ENCODE measurements at regions not wholly inside any gene's neighbourhood (a gene's known extent, or its start where the extent isn't known, plus 50 kb on each side); places are given as distances from the start of the nearest gene placed in this dataset.
"Not testable (repeated sequence)": the region's sequence is repeated elsewhere in the genome, so short reads cannot be mapped to it uniquely, and the experiment has no call there.

- no peak for TF ChIP-seq CTCF (IDR thresholded peaks at IDR 0.05; ENCODE audit: extremely low read depth, insufficient read depth, missing control alignments)
- peak; percentile 50 for DNase-seq (ENCODE audit: low spot score)
- in situ Hi-C loops (cut with MboI; ENCODE audit: low pct_unique_long_range_greater_than_20kb, low sequenced_read_pairs, unreplicated experiment) = loop anchor here (10.0 kb wide), 1 partner anchor 50 kb away; no protein-coding TSS in a partner anchor
Measured at GRCh38 chr15:20344601-20345400, 196.8 kb downstream of the GOLGA6L6 start.

DNA sequence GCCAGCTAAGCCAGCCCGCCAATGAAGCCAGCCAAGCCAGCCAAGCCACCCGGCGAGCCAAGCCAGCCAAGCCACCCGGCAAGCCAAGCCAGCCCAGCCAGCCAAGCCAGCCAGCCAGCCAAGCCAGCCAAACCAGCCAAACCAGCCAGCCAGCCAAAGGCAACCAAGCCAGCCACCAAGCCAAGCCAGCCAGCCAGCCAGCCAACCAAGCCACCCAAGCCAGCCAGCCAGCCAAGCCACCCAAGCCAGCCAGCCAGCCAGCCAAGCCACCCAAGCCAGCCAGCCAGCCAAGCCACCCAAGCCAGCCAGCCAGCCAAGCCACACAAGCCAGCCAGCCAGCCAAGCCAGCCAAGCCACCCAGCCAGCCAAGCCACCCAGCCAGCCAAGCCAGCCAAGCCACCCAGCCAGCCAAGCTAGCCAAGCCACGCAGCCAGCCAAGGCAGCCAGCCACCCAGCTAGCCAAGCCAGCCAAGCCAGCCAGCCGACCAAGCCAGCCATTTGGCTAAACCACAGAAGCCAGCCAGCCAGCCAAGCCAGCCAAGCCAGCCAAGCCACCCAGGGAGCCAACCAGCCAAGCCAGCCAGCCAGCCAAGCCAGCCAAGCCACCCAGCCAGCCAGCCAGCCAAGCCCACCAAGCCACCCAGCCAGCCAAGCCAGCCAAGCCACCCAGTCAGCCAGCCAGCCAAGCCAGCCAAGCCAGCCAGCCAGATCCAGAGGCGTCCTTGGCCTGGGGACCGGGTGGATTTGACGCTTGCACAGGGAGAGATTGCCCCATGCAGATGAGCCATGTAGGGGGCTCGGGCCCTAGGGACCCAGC is 198.0 kb downstream of the GOLGA6L6 start:
- DNase-seq (ENCODE audit: low spot score) = not testable (repeated sequence)
- in situ Hi-C loops (cut with MboI; ENCODE audit: low pct_unique_long_range_greater_than_20kb, low sequenced_read_pairs, unreplicated experiment) = loop anchor here (10.0 kb wide), 1 partner anchor 49 kb away; no protein-coding TSS in a partner anchor

- not testable (repeated sequence) for DNase-seq (ENCODE audit: low spot score)
- in situ Hi-C loops (cut with MboI; ENCODE audit: low pct_unique_long_range_greater_than_20kb, low sequenced_read_pairs, unreplicated experiment) = loop anchor here (10.0 kb wide), 1 partner anchor 48 kb away; no protein-coding TSS in a partner anchor
Measured at GRCh38 chr15:20342601-20343394, 198.8 kb downstream of the GOLGA6L6 start.

GRCh38 chr15:20341901-20342600 is 199.5 kb downstream of the GOLGA6L6 start:
- no peak for TF ChIP-seq CTCF (IDR thresholded peaks at IDR 0.05; ENCODE audit: extremely low read depth, insufficient read depth, missing control alignments)
- in situ Hi-C loops (cut with MboI; ENCODE audit: low pct_unique_long_range_greater_than_20kb, low sequenced_read_pairs, unreplicated experiment) = loop anchor here (10.0 kb wide), 1 partner anchor 47 kb away; no protein-coding TSS in a partner anchor
- peak; percentile 41 for DNase-seq (ENCODE audit: low spot score)

DNA sequence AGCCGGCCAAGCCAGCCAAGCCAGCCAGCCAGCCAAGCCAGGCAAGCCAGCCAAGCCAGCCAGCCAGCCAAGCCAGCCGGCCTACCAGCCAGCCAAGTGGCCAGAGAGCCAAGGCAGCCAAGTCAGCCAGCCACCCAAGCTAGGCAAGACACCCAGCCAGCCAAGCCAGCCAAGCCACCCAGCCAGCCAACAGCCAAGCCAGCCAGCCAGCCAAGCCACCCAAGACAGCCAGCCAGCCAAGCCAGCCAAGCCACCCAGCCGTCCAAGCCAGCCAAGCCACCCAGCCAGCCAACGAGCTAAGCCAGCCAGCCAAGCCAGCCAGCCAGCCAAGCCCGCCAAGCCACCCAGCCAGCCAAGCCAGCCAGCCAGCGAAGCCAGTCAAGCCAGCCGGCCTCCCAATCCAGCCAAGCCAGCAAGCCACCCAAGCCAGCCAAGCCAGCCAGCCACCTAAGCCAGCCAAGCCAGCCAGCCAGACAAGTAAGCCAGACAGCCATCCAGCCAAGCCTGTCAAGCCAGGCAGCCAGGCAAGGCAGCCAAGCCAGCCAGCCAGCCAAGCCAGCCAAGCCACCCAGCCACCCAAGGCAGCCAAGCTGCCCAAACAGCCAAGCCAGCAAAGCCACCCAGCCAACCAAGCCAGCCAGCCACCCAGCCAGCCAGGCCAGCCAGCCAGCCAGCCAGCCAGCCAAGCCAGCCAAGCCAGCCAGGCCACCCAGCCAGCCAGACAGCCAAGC is 200.5 kb downstream of the GOLGA6L6 start:
- in situ Hi-C loops (cut with MboI; ENCODE audit: low pct_unique_long_range_greater_than_20kb, low sequenced_read_pairs, unreplicated experiment) = loop anchor here (10.0 kb wide), 1 partner anchor 46 kb away; no protein-coding TSS in a partner anchor
- no peak for TF ChIP-seq CTCF (IDR thresholded peaks at IDR 0.05; ENCODE audit: extremely low read depth, insufficient read depth, missing control alignments)
- DNase-seq (ENCODE audit: low spot score) = peak; percentile 69

- no peak for TF ChIP-seq CTCF (IDR thresholded peaks at IDR 0.05; ENCODE audit: extremely low read depth, insufficient read depth, missing control alignments)
- DNase-seq (ENCODE audit: low spot score) = peak; percentile 74
- in situ Hi-C loops (cut with MboI; ENCODE audit: low pct_unique_long_range_greater_than_20kb, low sequenced_read_pairs, unreplicated experiment) = loop anchor here (10.0 kb wide), 1 partner anchor 46 kb away; no protein-coding TSS in a partner anchor
Measured at GRCh38 chr15:20340331-20340811, 201.2 kb downstream of the GOLGA6L6 start.

GRCh38 chr15:20339086-20339791 is 202.4 kb downstream of the GOLGA6L6 start:
- peak; percentile 11 for DNase-seq (ENCODE audit: low spot score)
- in situ Hi-C loops (cut with MboI; ENCODE audit: low pct_unique_long_range_greater_than_20kb, low sequenced_read_pairs, unreplicated experiment) = not testable (repeated sequence)

DNA sequence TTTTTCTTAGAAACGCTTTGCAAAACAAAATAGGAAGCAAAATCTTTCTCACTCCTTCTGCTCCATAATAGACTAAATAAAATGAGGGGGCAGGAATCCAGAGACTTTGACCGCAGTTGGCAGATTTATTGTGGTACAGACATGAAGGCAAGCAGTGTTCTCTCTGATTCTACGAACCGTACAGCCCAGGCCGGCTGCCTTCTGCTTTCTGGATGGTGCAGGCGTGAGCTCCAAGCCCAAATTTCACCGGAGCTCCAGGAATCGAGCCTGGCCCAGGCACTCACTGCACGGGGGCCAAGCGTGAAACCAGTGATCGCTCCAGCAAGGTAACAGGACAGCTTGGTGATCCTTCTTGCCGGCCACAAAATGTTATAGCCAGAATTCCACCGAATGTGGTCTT is 202.9 kb downstream of the GOLGA6L6 start:
- in situ Hi-C loops (cut with MboI; ENCODE audit: low pct_unique_long_range_greater_than_20kb, low sequenced_read_pairs, unreplicated experiment); DNase-seq (ENCODE audit: low spot score): not testable (repeated sequence)

GRCh38 chr15:20337238-20337637 is 204.4 kb downstream of the GOLGA6L6 start:
- in situ Hi-C loops (cut with MboI; ENCODE audit: low pct_unique_long_range_greater_than_20kb, low sequenced_read_pairs, unreplicated experiment); DNase-seq (ENCODE audit: low spot score): not testable (repeated sequence)

DNA sequence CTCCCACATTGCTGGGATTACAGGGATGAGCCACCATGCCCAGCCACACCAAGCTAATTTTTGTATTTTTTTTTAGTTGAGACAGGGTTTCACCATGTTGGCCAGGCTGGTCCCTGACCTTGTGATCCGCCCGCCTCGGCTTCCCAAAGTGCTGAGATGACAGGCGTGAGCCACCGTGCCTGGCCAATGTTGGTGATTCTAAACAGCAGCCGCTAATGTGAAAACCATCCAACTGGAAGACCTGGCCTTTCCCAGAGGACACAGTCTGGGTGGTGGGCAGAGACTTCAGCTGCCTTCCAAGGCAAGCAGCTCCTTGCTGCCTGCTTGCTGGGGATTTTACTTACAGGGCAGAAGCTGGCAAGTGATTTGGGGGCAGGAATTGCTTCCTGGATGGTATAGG is 207.1 kb downstream of the GOLGA6L6 start:
- DNase-seq (ENCODE audit: low spot score); in situ Hi-C loops (cut with MboI; ENCODE audit: low pct_unique_long_range_greater_than_20kb, low sequenced_read_pairs, unreplicated experiment): not testable (repeated sequence)
